ENCODE measurements at regions not wholly inside any gene's neighbourhood (a gene's known extent, or its start where the extent isn't known, plus 50 kb on each side); places are given as distances from the start of the nearest gene placed in this dataset.
"Not testable (repeated sequence)": the region's sequence is repeated elsewhere in the genome, so short reads cannot be mapped to it uniquely, and the experiment has no call there.

- DNase-seq (ENCODE audit: low read depth) = not testable (repeated sequence)
These were observed 64.8 kb upstream of the METTL9 start for GRCh38 chr16:21534561-21534960.

GRCh38 chr16:21535201-21535600 is 64.2 kb upstream of the METTL9 start:
- DNase-seq (ENCODE audit: low read depth) = not testable (repeated sequence)

GRCh38 chr16:21536740-21537139 is 62.6 kb upstream of the METTL9 start:
- not testable (repeated sequence) for DNase-seq (ENCODE audit: low read depth)

GRCh38 chr16:21537598-21537997 is 61.8 kb upstream of the METTL9 start:
- DNase-seq (ENCODE audit: low read depth) = not testable (repeated sequence)

GRCh38 chr16:21539107-21539618 is 60.2 kb upstream of the METTL9 start:
- not testable (repeated sequence) for DNase-seq (ENCODE audit: low read depth)

- not testable (repeated sequence) for DNase-seq (ENCODE audit: low read depth)
These were observed 58.5 kb upstream of the METTL9 start for GRCh38 chr16:21540770-21541433.

GRCh38 chr16:21541611-21542051 is 57.7 kb upstream of the METTL9 start:
- not testable (repeated sequence) for DNase-seq (ENCODE audit: low read depth)

GRCh38 chr16:21542075-21542474 is 57.3 kb upstream of the METTL9 start:
- DNase-seq (ENCODE audit: low read depth) = not testable (repeated sequence)

GRCh38 chr16:21542491-21543124 is 56.8 kb upstream of the METTL9 start:
- not testable (repeated sequence) for DNase-seq (ENCODE audit: low read depth)

- DNase-seq (ENCODE audit: low read depth) = not testable (repeated sequence)
These were observed 56.1 kb upstream of the METTL9 start for GRCh38 chr16:21543151-21543836.

- DNase-seq (ENCODE audit: low read depth) = not testable (repeated sequence)
These were observed 53.6 kb upstream of the METTL9 start for GRCh38 chr16:21545664-21546326.

- DNase-seq (ENCODE audit: low read depth) = not testable (repeated sequence)
These were observed 50.0 kb upstream of the METTL9 start for GRCh38 chr16:21549396-21549795.

Measured in stimulated activated CD8-positive, alpha-beta memory T cell treated with anti-CD3 and anti-CD28 coated beads, Interleukin-12 subunit alpha, Interleukin-12 subunit beta, amount 100 ng/mL, for 1 hour (primary cell).